SK-N-SH (cell line): ENCODE measurements at regions not wholly inside any gene's neighbourhood (a gene's known extent, or its start where the extent isn't known, plus 50 kb on each side); places are given as distances from the start of the nearest gene placed in this dataset.

Source experiments
- CTCF ChIA-PET: fragments of 300-600, 350-600 bp; formaldehyde crosslinking; extraction: SDS; loops from one replicate; lab custom pipeline; 2021; lab: Yijun Ruan, JAX
- POLR2A ChIA-PET: fragments of 350-600 bp; sonication (Branson Sonifier 250); formaldehyde crosslinking; extraction: SDS; loops from one replicate; lab custom pipeline; 2020; ENCODE audit warnings: antibody characterized with exemption, inconsistent platforms; lab: Yijun Ruan, JAX
- DNase-seq: peaks from one replicate; pipeline ENCODE4 v3.0.0; 2012
- H2AFZ ChIP-seq: fragments of 200-600 bp; sonication (generic); 2 replicates; pipeline ENCODE4 v1.8.1; 2016; ENCODE audit warnings: antibody characterized with exemption, mild to moderate bottlenecking, low read depth
- H3F3A ChIP-seq: fragments of 200-600 bp; sonication (generic); replicated peaks from 2 replicates; pipeline ENCODE3; 2016; ENCODE audit warnings: antibody characterized with exemption, mild to moderate bottlenecking; ENCODE audit not compliant: insufficient read depth
- H3K27ac ChIP-seq, 2 experiments: fragments of 200-500 bp in 1 of 2; fragments of 200-600 bp in 1 of 2; sonication (Bioruptor generic) in 1 of 2; sonication (generic), shearing (Covaris generic) in 1 of 2; 2 replicates each; pipeline versions ENCODE4 v1.5.1 to v1.6.1; 2014 to 2016; ENCODE audit warnings: low read depth in 2 of 2, inconsistent platforms in 1 of 2, low read length in 1 of 2, mild to moderate bottlenecking in 1 of 2, mixed read lengths in 1 of 2
- H3K27me3 ChIP-seq: fragments of 200-600 bp; sonication (generic), shearing (Covaris generic); 2 replicates; pipeline ENCODE4 v1.6.1; 2016; ENCODE audit warnings: mixed run types; ENCODE audit not compliant: insufficient read depth
- H3K36me3 ChIP-seq, 2 experiments: fragments of 200-500 bp in 1 of 2; fragments of 200-600 bp in 1 of 2; sonication (Bioruptor generic) in 1 of 2; sonication (generic) in 1 of 2; replicated peaks in 1 of 2; 2 replicates each; pipeline versions ENCODE3 to v1.5.1; 2014 to 2016; ENCODE audit warnings: low read length in 1 of 2, mild to moderate bottlenecking in 1 of 2; ENCODE audit not compliant: insufficient read depth in 2 of 2, control insufficient read depth in 1 of 2
- H3K4me1 ChIP-seq, 2 experiments: fragments of 200-500 bp in 1 of 2; fragments of 200-600 bp in 1 of 2; sonication (Bioruptor generic) in 1 of 2; sonication (generic), shearing (Covaris generic) in 1 of 2; 2 replicates each; pipeline versions ENCODE4 v1.5.1 to v1.6.1; 2014 to 2016; ENCODE audit warnings: low read depth in 1 of 2, low read length in 1 of 2, mixed run types in 1 of 2; ENCODE audit not compliant: insufficient read depth in 2 of 2, control insufficient read depth in 1 of 2
- H3K4me2 ChIP-seq: fragments of 200-600 bp; sonication (generic), shearing (Covaris generic); 2 replicates; pipeline ENCODE4 v1.6.1; 2017; ENCODE audit warnings: mixed run types
- H3K4me3 ChIP-seq, 2 experiments: fragments of 200-500 bp in 1 of 2; fragments of 200-600 bp in 1 of 2; sonication (Bioruptor generic) in 1 of 2; sonication (generic), shearing (Covaris generic) in 1 of 2; 2 replicates each; pipeline versions ENCODE4 v1.5.1 to v1.8.1; 2014 to 2016; ENCODE audit warnings: low read depth in 2 of 2, inconsistent platforms in 1 of 2, low read length in 1 of 2, mild to moderate bottlenecking in 1 of 2, mixed read lengths in 1 of 2, moderate library complexity in 1 of 2
- H3K79me2 ChIP-seq: fragments of 200-600 bp; sonication (generic); 2 replicates; pipeline ENCODE4 v1.8.1; 2017; ENCODE audit warnings: mild to moderate bottlenecking; ENCODE audit not compliant: insufficient read depth
- H3K9ac ChIP-seq: fragments of 200-600 bp; sonication (generic); 2 replicates; pipeline ENCODE4 v1.6.1; 2017; ENCODE audit warnings: mixed run types
- H3K9me2 ChIP-seq: fragments of 200-600 bp; sonication (generic); 2 replicates; pipeline ENCODE4 v1.6.1; 2017; ENCODE audit warnings: mixed run types
- H3K9me3 ChIP-seq: fragments of 200-600 bp; sonication (generic); 2 replicates; pipeline ENCODE4 v1.6.1; 2017; ENCODE audit warnings: mixed run types, mild to moderate bottlenecking, moderate library complexity
- H4K20me1 ChIP-seq: fragments of 200-600 bp; sonication (generic); 2 replicates; pipeline ENCODE4 v1.6.1; 2017; ENCODE audit warnings: mild to moderate bottlenecking, mixed run types; ENCODE audit not compliant: insufficient read depth
- CTCF ChIP-seq: fragments of 200-600 bp; sonication (generic); IDR thresholded peaks from 2 replicates; pipeline ENCODE4 v1.6.1; 2017; ENCODE audit warnings: antibody characterized with exemption, mild to moderate bottlenecking, moderate library complexity
- ELF1 ChIP-seq: IDR thresholded peaks from 2 replicates; pipeline ENCODE4 v1.4.0; 2012
- FOSL2 ChIP-seq: IDR thresholded peaks from 2 replicates; pipeline ENCODE4 v1.4.0; 2012; ENCODE audit warnings: low read depth, mild to moderate bottlenecking, moderate library complexity, borderline replicate concordance
- FOXJ3 ChIP-seq: sonication (generic); formaldehyde crosslinking; IDR thresholded peaks from 2 replicates; pipeline ENCODE4 v1.5.1; 2020; ENCODE audit warnings: mild to moderate bottlenecking, missing genetic modification reagents
- FOXM1 ChIP-seq: IDR thresholded peaks from 2 replicates; pipeline ENCODE4 v1.4.0; 2012; ENCODE audit warnings: low read depth, mild to moderate bottlenecking
- GATA2 ChIP-seq: sonication (generic); formaldehyde crosslinking; IDR thresholded peaks from 2 replicates; pipeline ENCODE4 v1.5.0; 2020; ENCODE audit warnings: mild to moderate bottlenecking, missing genetic modification reagents
- MEF2A ChIP-seq: IDR thresholded peaks from 2 replicates; pipeline ENCODE4 v1.4.0; 2012; ENCODE audit warnings: low read depth, borderline replicate concordance
- MXI1 ChIP-seq: IDR thresholded peaks from 2 replicates; pipeline ENCODE4 v1.6.1; 2012; ENCODE audit warnings: mild to moderate bottlenecking, low read depth, low read length, improper control_type of control experiment
- NRF1 ChIP-seq: IDR thresholded peaks from 2 replicates; pipeline ENCODE4 v1.6.1; 2012; ENCODE audit warnings: low read depth, mild to moderate bottlenecking, low read length
- RAD21 ChIP-seq: IDR thresholded peaks from 2 replicates; pipeline ENCODE4 v1.6.1; 2012; ENCODE audit warnings: mild to moderate bottlenecking, low read length
- RCOR1 ChIP-seq: fragments of 150-350 bp; IDR thresholded peaks from 2 replicates; pipeline ENCODE4 v1.6.1; 2017; ENCODE audit warnings: antibody characterized with exemption, low read length
- TCF12 ChIP-seq: IDR thresholded peaks from 2 replicates; pipeline ENCODE4 v1.4.0; 2012
- TEAD4 ChIP-seq: IDR thresholded peaks from 2 replicates; pipeline ENCODE4 v1.4.0; 2012; ENCODE audit warnings: mild to moderate bottlenecking, borderline replicate concordance; ENCODE audit not compliant: insufficient read depth
- YY1 ChIP-seq: IDR thresholded peaks from 2 replicates; pipeline ENCODE4 v1.4.0; 2012; ENCODE audit warnings: low read depth, mild to moderate bottlenecking
- WGBS: methylation state at CpG from one replicate; pipeline ENCODE4 v1.1.6; 2017; ENCODE audit warnings: low lambda C conversion rate; 5-methylcytosine and 5-hydroxymethylcytosine counted together
- TF ChIP-seq, protein P1 (sequence below): IDR thresholded peaks from 2 replicates; pipeline ENCODE4 v1.6.1; 2012; ENCODE audit warnings: mild to moderate bottlenecking, low read depth, low read length, moderate library complexity
- TF ChIP-seq, protein P2 (sequence below): IDR thresholded peaks from 2 replicates; pipeline ENCODE4 v1.4.0; 2012; ENCODE audit warnings: low read depth, borderline replicate concordance
- TF ChIP-seq, protein P3 (sequence below): IDR thresholded peaks from 2 replicates; pipeline ENCODE4 v1.4.0; 2012; ENCODE audit warnings: low read depth, borderline replicate concordance

- 87% methylated on average over 5 of the region's 5 CpGs for WGBS
- TF ChIP-seq TCF12 (no peak), RAD21 (no peak), GATA2 (CRISPR knock-in tag) (no peak), RCOR1 (no peak), NRF1 (no peak), TEAD4 (no peak), FOXJ3 (CRISPR knock-in tag) (no peak), CTCF (no peak), MXI1 (no peak)
- TF ChIP-seq, protein P1, sequence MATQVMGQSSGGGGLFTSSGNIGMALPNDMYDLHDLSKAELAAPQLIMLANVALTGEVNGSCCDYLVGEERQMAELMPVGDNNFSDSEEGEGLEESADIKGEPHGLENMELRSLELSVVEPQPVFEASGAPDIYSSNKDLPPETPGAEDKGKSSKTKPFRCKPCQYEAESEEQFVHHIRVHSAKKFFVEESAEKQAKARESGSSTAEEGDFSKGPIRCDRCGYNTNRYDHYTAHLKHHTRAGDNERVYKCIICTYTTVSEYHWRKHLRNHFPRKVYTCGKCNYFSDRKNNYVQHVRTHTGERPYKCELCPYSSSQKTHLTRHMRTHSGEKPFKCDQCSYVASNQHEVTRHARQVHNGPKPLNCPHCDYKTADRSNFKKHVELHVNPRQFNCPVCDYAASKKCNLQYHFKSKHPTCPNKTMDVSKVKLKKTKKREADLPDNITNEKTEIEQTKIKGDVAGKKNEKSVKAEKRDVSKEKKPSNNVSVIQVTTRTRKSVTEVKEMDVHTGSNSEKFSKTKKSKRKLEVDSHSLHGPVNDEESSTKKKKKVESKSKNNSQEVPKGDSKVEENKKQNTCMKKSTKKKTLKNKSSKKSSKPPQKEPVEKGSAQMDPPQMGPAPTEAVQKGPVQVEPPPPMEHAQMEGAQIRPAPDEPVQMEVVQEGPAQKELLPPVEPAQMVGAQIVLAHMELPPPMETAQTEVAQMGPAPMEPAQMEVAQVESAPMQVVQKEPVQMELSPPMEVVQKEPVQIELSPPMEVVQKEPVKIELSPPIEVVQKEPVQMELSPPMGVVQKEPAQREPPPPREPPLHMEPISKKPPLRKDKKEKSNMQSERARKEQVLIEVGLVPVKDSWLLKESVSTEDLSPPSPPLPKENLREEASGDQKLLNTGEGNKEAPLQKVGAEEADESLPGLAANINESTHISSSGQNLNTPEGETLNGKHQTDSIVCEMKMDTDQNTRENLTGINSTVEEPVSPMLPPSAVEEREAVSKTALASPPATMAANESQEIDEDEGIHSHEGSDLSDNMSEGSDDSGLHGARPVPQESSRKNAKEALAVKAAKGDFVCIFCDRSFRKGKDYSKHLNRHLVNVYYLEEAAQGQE, result no peak
- no peak overlapping the region for H3K27ac ChIP-seq
Observed at GRCh38 chr16:64211331-64211730, 910.5 kb downstream of the CDH11 start.

GRCh38 chr16:64206862-64207261 is 915.0 kb downstream of the CDH11 start:
- H3K27me3 ChIP-seq, result no peaks in the 10 kb centered on the region
- no peaks in the 10 kb centered on the region for H3K36me3 ChIP-seq
- no peaks in the 10 kb centered on the region for H4K20me1 ChIP-seq
- peak; percentile 42 for DNase-seq
- no peak overlapping the region for H3K9ac ChIP-seq
- H3K4me3 ChIP-seq, result no peak overlapping the region
- 75% methylated on average over 2 of the region's 2 CpGs for WGBS
- H3K4me1 ChIP-seq, result no peaks in the 10 kb centered on the region
- H3F3A ChIP-seq, result no peaks in the 10 kb centered on the region
- no peak overlapping the region for H3K4me2 ChIP-seq
- no peaks in the 10 kb centered on the region for H3K9me3 ChIP-seq
- POLR2A ChIA-PET, result interaction anchor here (0.6 kb wide), 1 partner anchor 34 kb away, joined by 6 read pairs; no protein-coding TSS in a partner anchor
- CTCF ChIA-PET, result no interaction called here
- H2AFZ ChIP-seq, result no peak overlapping the region
- no peaks in the 10 kb centered on the region for H3K9me2 ChIP-seq
- no peak overlapping the region for H3K27ac ChIP-seq
- no peak for TF ChIP-seq FOSL2
- no peak for TF ChIP-seq RAD21
- no peak for TF ChIP-seq GATA2 (CRISPR knock-in tag)
- TF ChIP-seq, protein P2, sequence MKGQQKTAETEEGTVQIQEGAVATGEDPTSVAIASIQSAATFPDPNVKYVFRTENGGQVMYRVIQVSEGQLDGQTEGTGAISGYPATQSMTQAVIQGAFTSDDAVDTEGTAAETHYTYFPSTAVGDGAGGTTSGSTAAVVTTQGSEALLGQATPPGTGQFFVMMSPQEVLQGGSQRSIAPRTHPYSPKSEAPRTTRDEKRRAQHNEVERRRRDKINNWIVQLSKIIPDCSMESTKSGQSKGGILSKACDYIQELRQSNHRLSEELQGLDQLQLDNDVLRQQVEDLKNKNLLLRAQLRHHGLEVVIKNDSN, result no peak
- TF ChIP-seq CTCF, result no peak
- no peak for TF ChIP-seq YY1
- no peak for TF ChIP-seq MXI1
- TF ChIP-seq, protein P3, sequence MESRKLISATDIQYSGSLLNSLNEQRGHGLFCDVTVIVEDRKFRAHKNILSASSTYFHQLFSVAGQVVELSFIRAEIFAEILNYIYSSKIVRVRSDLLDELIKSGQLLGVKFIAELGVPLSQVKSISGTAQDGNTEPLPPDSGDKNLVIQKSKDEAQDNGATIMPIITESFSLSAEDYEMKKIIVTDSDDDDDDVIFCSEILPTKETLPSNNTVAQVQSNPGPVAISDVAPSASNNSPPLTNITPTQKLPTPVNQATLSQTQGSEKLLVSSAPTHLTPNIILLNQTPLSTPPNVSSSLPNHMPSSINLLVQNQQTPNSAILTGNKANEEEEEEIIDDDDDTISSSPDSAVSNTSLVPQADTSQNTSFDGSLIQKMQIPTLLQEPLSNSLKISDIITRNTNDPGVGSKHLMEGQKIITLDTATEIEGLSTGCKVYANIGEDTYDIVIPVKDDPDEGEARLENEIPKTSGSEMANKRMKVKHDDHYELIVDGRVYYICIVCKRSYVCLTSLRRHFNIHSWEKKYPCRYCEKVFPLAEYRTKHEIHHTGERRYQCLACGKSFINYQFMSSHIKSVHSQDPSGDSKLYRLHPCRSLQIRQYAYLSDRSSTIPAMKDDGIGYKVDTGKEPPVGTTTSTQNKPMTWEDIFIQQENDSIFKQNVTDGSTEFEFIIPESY, result no peak
- TF ChIP-seq TCF12, result no peak
- TF ChIP-seq ELF1, result no peak
- TF ChIP-seq FOXM1, result no peak
- TF ChIP-seq MEF2A, result no peak
- H3K79me2 ChIP-seq, result no peaks in the 10 kb centered on the region

More at GRCh38 chr16:64211331-64211730, 910.5 kb downstream of the CDH11 start:
- Histone ChIP-seq H3K36me3 (no peaks in the 10 kb centered on the region), H3K27me3 (no peaks in the 10 kb centered on the region), H3K79me2 (no peaks in the 10 kb centered on the region), H3K4me1 (no peaks in the 10 kb centered on the region), H3F3A (no peaks in the 10 kb centered on the region), H3K4me3 (no peak overlapping the region), H3K4me2 (no peak overlapping the region), H3K9me2 (no peaks in the 10 kb centered on the region), H4K20me1 (no peaks in the 10 kb centered on the region), H2AFZ (no peak overlapping the region), H3K9ac (no peak overlapping the region), H3K9me3 (no peaks in the 10 kb centered on the region)
- DNase-seq, result no peak
- ChIA-PET POLR2A (no interaction called here), CTCF (no interaction called here)
